ENCODE measurements at regions not wholly inside any gene's neighbourhood (a gene's known extent, or its start where the extent isn't known, plus 50 kb on each side); places are given as distances from the start of the nearest gene placed in this dataset.
A peak's percentile ranks its signal among the peaks of the same experiment; 100 is the strongest.

DNA sequence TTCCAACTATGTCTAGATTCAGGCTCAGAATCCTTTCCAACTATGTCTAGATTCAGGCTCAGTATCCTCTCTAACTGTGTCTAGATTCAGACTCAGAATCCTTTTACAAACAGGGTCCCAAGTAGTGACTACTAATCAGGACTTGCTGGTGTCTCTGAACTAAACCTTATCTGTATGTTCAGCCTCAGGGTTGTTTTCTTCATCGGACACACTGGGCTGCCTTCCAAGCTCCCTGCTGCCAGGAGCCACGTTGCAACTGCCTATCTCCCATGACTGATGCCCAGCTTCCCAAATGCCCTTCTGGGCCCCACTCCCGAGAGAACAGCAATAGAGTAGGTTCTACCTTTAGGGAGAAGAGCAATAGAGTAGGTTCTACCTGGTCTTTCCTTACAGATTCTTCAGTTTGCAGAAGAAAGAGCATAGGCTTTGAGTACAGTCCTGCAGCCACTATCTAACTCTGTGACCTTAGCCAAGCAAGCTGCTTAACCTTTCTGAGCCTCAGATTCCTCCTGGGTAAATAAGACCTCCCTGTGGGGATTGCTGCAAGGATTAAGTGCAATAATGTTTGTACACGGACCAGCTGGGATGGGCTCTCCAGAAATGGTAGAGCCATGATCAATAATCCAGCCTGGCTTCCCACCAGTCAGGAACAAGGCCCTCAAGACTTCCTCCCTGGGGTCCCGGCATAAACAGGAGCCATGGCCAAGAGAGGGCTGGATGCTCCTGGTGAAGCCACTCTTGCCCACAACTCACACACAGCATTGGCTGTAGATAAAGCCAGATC, 61.5 kb downstream of the ZIC5 start:
- no peak overlapping the region for H2BK120ac ChIP-seq (ENCODE audit: low read depth, low read length, poor library complexity, severe bottlenecking)
- no peak overlapping the region for H3K56ac ChIP-seq (ENCODE audit: insufficient read length, low read depth, low read length)
- H3K18ac ChIP-seq (ENCODE audit: insufficient read length, low read depth, low read length): no peak overlapping the region
- H3T11ph ChIP-seq (ENCODE audit: low read length): no peak overlapping the region
- H4K5ac ChIP-seq (ENCODE audit: insufficient read length, low read depth, low read length): no peak overlapping the region
- H3K23me2 ChIP-seq (ENCODE audit: insufficient read length, low read depth, low read length, poor library complexity, severe bottlenecking): no peaks in the 10 kb centered on the region
- no peak overlapping the region for H4K8ac ChIP-seq (replicated peaks; ENCODE audit: insufficient read length, low read depth, low read length)
- H3K27ac ChIP-seq (ENCODE audit: insufficient read length, low read depth, low read length): no peak overlapping the region
- H2BK15ac ChIP-seq (ENCODE audit: low read depth, low read length): no peak overlapping the region
- no peaks in the 10 kb centered on the region for H3K9me3 ChIP-seq (ENCODE audit: control insufficient read depth, low read depth, low read length)
- no peak overlapping the region for H3K14ac ChIP-seq (ENCODE audit: insufficient read depth, low read length)
- no peak for DNase-seq
- Mint-ChIP-seq H3K27ac (peak overlapping the region in 1 of 3 experiments; percentile 24; a peak in 2 of 7 replicates), H3K4me3 (no peak overlapping the region), H3K27me3 (ENCODE audit: low read depth) (no peaks in the 10 kb centered on the region; the same call in 1 of the 2 replicates), H3K4me1 (peaks cover 39 to 41% of the 10 kb centered on the region in 2 experiments), H3K9me3 (peaks cover 0 to 2% of the 10 kb centered on the region in 2 experiments; a peak in 1 of 5 replicates), H3K36me3 (ENCODE audit: insufficient read depth in 1 of 3, low read depth in 3 of 3) (no peaks in the 10 kb centered on the region; a peak in 2 of 7 replicates)
- H2AFZ ChIP-seq (ENCODE audit: low read length): no peak overlapping the region
- peaks cover 2% of the 10 kb centered on the region; the same call in 1 of the 2 replicates for H3K4me1 ChIP-seq (ENCODE audit: insufficient read depth, low read length)
- H2BK20ac ChIP-seq (ENCODE audit: low read depth, low read length, poor library complexity, severe bottlenecking): no peak overlapping the region
- no peaks in the 10 kb centered on the region for H4K20me1 ChIP-seq (ENCODE audit: control insufficient read depth, insufficient read depth, insufficient read length)
- TF ChIP-seq, protein P1, sequence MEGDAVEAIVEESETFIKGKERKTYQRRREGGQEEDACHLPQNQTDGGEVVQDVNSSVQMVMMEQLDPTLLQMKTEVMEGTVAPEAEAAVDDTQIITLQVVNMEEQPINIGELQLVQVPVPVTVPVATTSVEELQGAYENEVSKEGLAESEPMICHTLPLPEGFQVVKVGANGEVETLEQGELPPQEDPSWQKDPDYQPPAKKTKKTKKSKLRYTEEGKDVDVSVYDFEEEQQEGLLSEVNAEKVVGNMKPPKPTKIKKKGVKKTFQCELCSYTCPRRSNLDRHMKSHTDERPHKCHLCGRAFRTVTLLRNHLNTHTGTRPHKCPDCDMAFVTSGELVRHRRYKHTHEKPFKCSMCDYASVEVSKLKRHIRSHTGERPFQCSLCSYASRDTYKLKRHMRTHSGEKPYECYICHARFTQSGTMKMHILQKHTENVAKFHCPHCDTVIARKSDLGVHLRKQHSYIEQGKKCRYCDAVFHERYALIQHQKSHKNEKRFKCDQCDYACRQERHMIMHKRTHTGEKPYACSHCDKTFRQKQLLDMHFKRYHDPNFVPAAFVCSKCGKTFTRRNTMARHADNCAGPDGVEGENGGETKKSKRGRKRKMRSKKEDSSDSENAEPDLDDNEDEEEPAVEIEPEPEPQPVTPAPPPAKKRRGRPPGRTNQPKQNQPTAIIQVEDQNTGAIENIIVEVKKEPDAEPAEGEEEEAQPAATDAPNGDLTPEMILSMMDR (conservative IDR thresholded peaks at IDR 0.05): no peak
- no CpG with 5 or more reads among the region's 5 CpGs for WGBS (ENCODE audit: extremely low coverage, insufficient read length, low lambda C conversion rate)
- H2AK5ac ChIP-seq (ENCODE audit: insufficient read length, low read length): no peak overlapping the region
- no peaks in the 10 kb centered on the region for H3K79me2 ChIP-seq (ENCODE audit: insufficient read depth, low read length)
- no peak overlapping the region for H3K4me2 ChIP-seq (ENCODE audit: insufficient read depth, insufficient read length, low read length)
- no peak overlapping the region for H3K23ac ChIP-seq (ENCODE audit: insufficient read length, low read depth, low read length)
- no peak overlapping the region for H3K9ac ChIP-seq (ENCODE audit: extremely low read depth, insufficient read length, low read length)
- H3K79me1 ChIP-seq (ENCODE audit: insufficient read depth, low read depth, low read length, poor library complexity, severe bottlenecking): no peaks in the 10 kb centered on the region
- H3K4ac ChIP-seq (ENCODE audit: low read depth, low read length): no peak overlapping the region
- no peak overlapping the region for H2BK12ac ChIP-seq (ENCODE audit: insufficient read length, low read depth, low read length)
- H3K27me3 ChIP-seq (ENCODE audit: insufficient read depth, low read length): no peaks in the 10 kb centered on the region
- H2BK5ac ChIP-seq (ENCODE audit: insufficient read length, low read length): no peak overlapping the region
- no peak overlapping the region for H4K91ac ChIP-seq (ENCODE audit: insufficient read length, low read depth, low read length)

All from H9 (cell line).